MCF 10A (cell line): ENCODE measurements at regions not wholly inside any gene's neighbourhood (a gene's known extent, or its start where the extent isn't known, plus 50 kb on each side); places are given as distances from the start of the nearest gene placed in this dataset.

Experiments used
- BruUV-seq: library from RNA; stranded (reverse); fragments of 400-500 nt; replicated peaks from 2 replicates; lab custom pipeline; 2021; lab: Mats Ljungman, UMichigan
- CTCF ChIA-PET: fragments of 300-600 bp; sonication (Branson Sonifier 250); formaldehyde crosslinking; extraction: SDS; loops from one replicate; lab custom pipeline; 2021; ENCODE audit warnings: antibody characterized with exemption, inconsistent platforms; lab: Yijun Ruan, JAX
- POLR2A ChIA-PET: fragments of 300-600, 350-650 bp; sonication (Branson Sonifier 250); formaldehyde crosslinking; extraction: SDS; loops from one replicate; lab custom pipeline; 2020; ENCODE audit warnings: antibody characterized with exemption, inconsistent platforms; lab: Yijun Ruan, JAX
- DNase-seq: peaks from one replicate; pipeline ENCODE4 v3.0.0-alpha.2; 2018; ENCODE audit not compliant: unreplicated experiment
- H3K27ac Mint-ChIP-seq: one replicate; pipeline ENCODE4 v1.8.0; 2022; ENCODE audit warnings: mild to moderate bottlenecking, low read depth, mixed read lengths; ENCODE audit not compliant: unreplicated experiment
- H3K27me3 Mint-ChIP-seq: one replicate; pipeline ENCODE4 v1.8.0; 2022; ENCODE audit warnings: mixed read lengths; ENCODE audit not compliant: insufficient read depth, unreplicated experiment
- H3K36me3 Mint-ChIP-seq: one replicate; pipeline ENCODE4 v1.8.0; 2022; ENCODE audit warnings: mild to moderate bottlenecking, moderate library complexity, mixed read lengths; ENCODE audit not compliant: insufficient read depth, unreplicated experiment
- H3K4me1 Mint-ChIP-seq: one replicate; pipeline ENCODE4 v1.8.0; 2022; ENCODE audit warnings: mixed read lengths; ENCODE audit not compliant: insufficient read depth, unreplicated experiment
- H3K4me3 Mint-ChIP-seq: one replicate; pipeline ENCODE4 v1.8.0; 2022; ENCODE audit warnings: mild to moderate bottlenecking, moderate library complexity, mixed read lengths; ENCODE audit not compliant: unreplicated experiment
- H3K9me3 Mint-ChIP-seq: one replicate; pipeline ENCODE4 v1.8.0; 2022; ENCODE audit warnings: mixed read lengths; ENCODE audit not compliant: unreplicated experiment
- intact Hi-C: fragments of 100-400 bp; cut with micrococcal nuclease; formaldehyde crosslinking; loops from 2 replicates; pipeline ENCODE4 v1.14.1; 2022
- TF ChIP-seq, protein P1 (sequence below): fragments of 200-600 bp; IDR thresholded peaks from one replicate; pipeline ENCODE4 v1.8.0; 2022; ENCODE audit warnings: antibody characterized with exemption, mild to moderate bottlenecking; ENCODE audit not compliant: unreplicated experiment

DNA sequence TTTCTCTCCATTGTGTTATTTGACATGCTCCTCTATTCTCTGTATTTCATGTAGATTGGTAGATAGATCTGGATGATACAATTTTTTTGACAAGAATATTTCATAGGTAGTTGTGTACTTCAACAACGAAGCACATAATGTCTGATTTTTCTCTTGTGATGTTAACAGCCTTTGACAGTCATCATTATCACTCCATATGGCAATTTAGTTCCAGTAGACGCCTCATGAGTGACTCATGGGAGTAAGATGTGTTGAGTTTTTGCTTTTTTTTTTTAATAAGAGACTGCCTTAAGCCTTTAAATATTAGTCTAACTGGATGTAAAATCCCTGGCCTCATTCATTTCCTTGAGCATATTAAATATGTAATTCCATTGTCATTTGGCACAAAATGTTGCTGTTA, 123.5 kb upstream of the ZNF32 start:
- Mint-ChIP-seq H3K4me1 (no peaks in the 10 kb centered on the region), H3K9me3 (peaks cover 15% of the 10 kb centered on the region), H3K36me3 (no peaks in the 10 kb centered on the region), H3K4me3 (no peak overlapping the region), H3K27ac (no peak overlapping the region), H3K27me3 (no peaks in the 10 kb centered on the region)
- intact Hi-C loops = no loop called here
- POLR2A ChIA-PET = no interaction called here
- no TSS peak for BruUV-seq
- TF ChIP-seq, protein P1, sequence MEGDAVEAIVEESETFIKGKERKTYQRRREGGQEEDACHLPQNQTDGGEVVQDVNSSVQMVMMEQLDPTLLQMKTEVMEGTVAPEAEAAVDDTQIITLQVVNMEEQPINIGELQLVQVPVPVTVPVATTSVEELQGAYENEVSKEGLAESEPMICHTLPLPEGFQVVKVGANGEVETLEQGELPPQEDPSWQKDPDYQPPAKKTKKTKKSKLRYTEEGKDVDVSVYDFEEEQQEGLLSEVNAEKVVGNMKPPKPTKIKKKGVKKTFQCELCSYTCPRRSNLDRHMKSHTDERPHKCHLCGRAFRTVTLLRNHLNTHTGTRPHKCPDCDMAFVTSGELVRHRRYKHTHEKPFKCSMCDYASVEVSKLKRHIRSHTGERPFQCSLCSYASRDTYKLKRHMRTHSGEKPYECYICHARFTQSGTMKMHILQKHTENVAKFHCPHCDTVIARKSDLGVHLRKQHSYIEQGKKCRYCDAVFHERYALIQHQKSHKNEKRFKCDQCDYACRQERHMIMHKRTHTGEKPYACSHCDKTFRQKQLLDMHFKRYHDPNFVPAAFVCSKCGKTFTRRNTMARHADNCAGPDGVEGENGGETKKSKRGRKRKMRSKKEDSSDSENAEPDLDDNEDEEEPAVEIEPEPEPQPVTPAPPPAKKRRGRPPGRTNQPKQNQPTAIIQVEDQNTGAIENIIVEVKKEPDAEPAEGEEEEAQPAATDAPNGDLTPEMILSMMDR = no peak
- CTCF ChIA-PET = no interaction called here
- no peak for DNase-seq

GRCh38 chr10:43771675-43772074, 123.0 kb upstream of the ZNF32 start:
- Mint-ChIP-seq H3K9me3 (peaks cover 20% of the 10 kb centered on the region), H3K27ac (no peak overlapping the region), H3K4me3 (no peak overlapping the region), H3K27me3 (no peaks in the 10 kb centered on the region), H3K36me3 (no peaks in the 10 kb centered on the region), H3K4me1 (no peaks in the 10 kb centered on the region)
- ChIA-PET CTCF (no interaction called here), POLR2A (no interaction called here)
- intact Hi-C loops = no loop called here
- BruUV-seq = no TSS peak
- TF ChIP-seq, protein P1 = no peak
- DNase-seq = no peak

- H3K36me3 Mint-ChIP-seq = no peaks in the 10 kb centered on the region
- no peak overlapping the region for H3K4me3 Mint-ChIP-seq
Observed at GRCh38 chr10:43765516-43765915, 116.8 kb upstream of the ZNF32 start.

GRCh38 chr10:43763846-43764245, 115.2 kb upstream of the ZNF32 start:
- no peaks in the 10 kb centered on the region for H3K4me1 Mint-ChIP-seq
- CTCF ChIA-PET = no interaction called here
- H3K36me3 Mint-ChIP-seq = no peaks in the 10 kb centered on the region
- BruUV-seq = no TSS peak
- no peak overlapping the region for H3K4me3 Mint-ChIP-seq
- TF ChIP-seq, protein P1 = no peak
- POLR2A ChIA-PET = no interaction called here
- no peak overlapping the region for H3K27ac Mint-ChIP-seq
- intact Hi-C loops = no loop called here
- H3K9me3 Mint-ChIP-seq = peaks cover 13% of the 10 kb centered on the region
- no peaks in the 10 kb centered on the region for H3K27me3 Mint-ChIP-seq
- DNase-seq = no peak

More at GRCh38 chr10:43765516-43765915, 116.8 kb upstream of the ZNF32 start:
- H3K27ac Mint-ChIP-seq = no peak overlapping the region
- intact Hi-C loops = no loop called here
- BruUV-seq = no TSS peak
- POLR2A ChIA-PET = no interaction called here
- TF ChIP-seq, protein P1 = no peak
- no peaks in the 10 kb centered on the region for H3K27me3 Mint-ChIP-seq
- no peaks in the 10 kb centered on the region for H3K4me1 Mint-ChIP-seq
- peaks cover 22% of the 10 kb centered on the region for H3K9me3 Mint-ChIP-seq
- CTCF ChIA-PET = interaction anchor here (0.7 kb wide), 1 partner anchor 49 kb away, joined by 3 read pairs; no protein-coding TSS in a partner anchor
- no peak for DNase-seq
